Endothelial cell of umbilical vein (primary cell): ENCODE measurements at regions not wholly inside any gene's neighbourhood (a gene's known extent, or its start where the extent isn't known, plus 50 kb on each side); places are given as distances from the start of the nearest gene placed in this dataset.

Experiments used
- BruUV-seq: library from RNA; stranded (reverse); fragments of 400-500 nt; replicated peaks from 2 replicates; lab custom pipeline; 2021; lab: Mats Ljungman, UMichigan
- CTCF ChIA-PET: fragments of 300-600, 350-600 bp; sonication (Branson Sonifier 250); formaldehyde crosslinking; loops from one replicate; lab custom pipeline; 2021; ENCODE audit warnings: antibody characterized with exemption, inconsistent platforms; lab: Charles Lee
- POLR2A ChIA-PET: fragments of 300-600, 350-600 bp; sonication (Branson Sonifier 250); formaldehyde crosslinking; loops from one replicate; lab custom pipeline; 2021; ENCODE audit warnings: antibody characterized with exemption, inconsistent platforms; lab: Charles Lee
- DNase-seq: peaks from one replicate; pipeline ENCODE4 v3.0.0-alpha.2; 2011; ENCODE audit warnings: low read depth, low spot score
- FAIRE-seq: peaks from 2 replicates; lab custom pipeline; 2011; peaks lifted over from hg19 to GRCh38; lab: Jason Lieb, UNC
- H2AFZ ChIP-seq: 2 replicates; pipeline ENCODE4 v1.6.0; 2012; ENCODE audit warnings: low read depth, low read length, control low read depth, inconsistent platforms
- H3K27ac ChIP-seq: 2 replicates; pipeline ENCODE4 v1.5.1; 2011; ENCODE audit warnings: low read depth, mild to moderate bottlenecking, control low read depth, low read length, moderate library complexity; ENCODE audit not compliant: insufficient read depth
- H3K27me3 ChIP-seq, 2 experiments: 2 replicates each; pipeline versions ENCODE4 v1.6.0 to v1.6.1; 2011; ENCODE audit warnings: low read length in 2 of 2, mixed read lengths in 1 of 2; ENCODE audit not compliant: control insufficient read depth in 2 of 2, insufficient read depth in 2 of 2
- H3K36me3 ChIP-seq, 2 experiments: 2 replicates in 1 of 2; 3 replicates in 1 of 2; pipeline ENCODE4 v1.5.1; 2011; ENCODE audit warnings: low read length in 2 of 2, mild to moderate bottlenecking in 1 of 2, moderate library complexity in 1 of 2; ENCODE audit not compliant: control insufficient read depth in 2 of 2, insufficient read depth in 2 of 2; ENCODE audit errors: extremely low read depth in 1 of 2
- H3K4me1 ChIP-seq: 3 replicates; pipeline ENCODE4 v1.5.1; 2011; ENCODE audit warnings: mild to moderate bottlenecking, low read length; ENCODE audit not compliant: control insufficient read depth, insufficient read depth; ENCODE audit errors: extremely low read depth
- H3K4me2 ChIP-seq: 2 replicates; pipeline ENCODE4 v1.6.1; 2011; ENCODE audit warnings: low read length, control low read depth, mixed read lengths; ENCODE audit not compliant: insufficient read depth
- H3K4me3 ChIP-seq, 3 experiments: fragments of 200-600 bp in 1 of 3; sonication (generic), shearing (Covaris generic) in 1 of 3; replicated peaks in 1 of 3; 2 replicates each; pipeline ENCODE4 v1.5.1; 2011 to 2016; ENCODE audit warnings: control low read depth in 3 of 3, low read length in 3 of 3, mild to moderate bottlenecking in 2 of 3, inconsistent platforms in 1 of 3, low read depth in 1 of 3, moderate library complexity in 1 of 3; ENCODE audit not compliant: insufficient read depth in 1 of 3
- H3K79me2 ChIP-seq: 2 replicates; pipeline ENCODE4 v1.6.0; 2012; ENCODE audit warnings: low read length, inconsistent platforms; ENCODE audit not compliant: control insufficient read depth, insufficient read depth
- H3K9ac ChIP-seq: replicated peaks from 2 replicates; pipeline ENCODE3; 2011; ENCODE audit warnings: low read length, control low read depth; ENCODE audit not compliant: insufficient read depth; ENCODE audit errors: extremely low read depth
- H3K9me1 ChIP-seq: replicated peaks from 3 replicates; pipeline ENCODE4 v1.6.0; 2011; ENCODE audit warnings: mild to moderate bottlenecking, low read length; ENCODE audit not compliant: control insufficient read depth, insufficient read depth; ENCODE audit errors: extremely low read depth
- H3K9me3 ChIP-seq: replicated peaks from 2 replicates; pipeline ENCODE4 v1.5.1; 2012; ENCODE audit warnings: low read length, inconsistent platforms; ENCODE audit not compliant: control insufficient read depth, insufficient read depth
- H4K20me1 ChIP-seq: replicated peaks from 2 replicates; pipeline ENCODE3; 2011; ENCODE audit warnings: mild to moderate bottlenecking, low read length; ENCODE audit not compliant: control insufficient read depth, insufficient read depth; ENCODE audit errors: extremely low read depth
- EZH2 ChIP-seq: IDR thresholded peaks from 2 replicates; pipeline ENCODE4 v1.6.1; 2012; ENCODE audit warnings: borderline replicate concordance, low read depth, mild to moderate bottlenecking, moderate library complexity, low read length, inconsistent platforms; ENCODE audit not compliant: severe bottlenecking
- FOS ChIP-seq: IDR thresholded peaks from 2 replicates; pipeline ENCODE4 v1.6.1; 2011; ENCODE audit warnings: mild to moderate bottlenecking, low read length, moderate library complexity, borderline replicate concordance; ENCODE audit not compliant: insufficient read depth
- GATA2 ChIP-seq: IDR thresholded peaks from 2 replicates; pipeline ENCODE4 v1.7.0; 2011; ENCODE audit warnings: low read depth, mild to moderate bottlenecking, moderate library complexity, mixed read lengths, low read length; ENCODE audit not compliant: insufficient read length, insufficient read depth
- JUN ChIP-seq: IDR thresholded peaks from 2 replicates; pipeline ENCODE4 v1.6.1; 2011; ENCODE audit warnings: borderline replicate concordance, low read depth; ENCODE audit not compliant: insufficient read length, insufficient read depth
- MYC ChIP-seq: IDR thresholded peaks from one replicate; pipeline ENCODE4 v1.6.1; 2011; ENCODE audit warnings: mild to moderate bottlenecking, low read depth, low read length
- POLR2A ChIP-seq: IDR thresholded peaks from 2 replicates; pipeline ENCODE4 v1.6.1; 2012; ENCODE audit warnings: low read depth, mild to moderate bottlenecking, control low read depth, low read length
- POLR2AphosphoS5 ChIP-seq: IDR thresholded peaks from 2 replicates; pipeline ENCODE4 v1.6.1; 2012; ENCODE audit warnings: low read depth, mild to moderate bottlenecking, control low read depth, low read length, moderate library complexity; ENCODE audit not compliant: insufficient read depth
- dilution Hi-C: fragments of 300-500 bp; cut with MboI; formaldehyde crosslinking; loops from one replicate; pipeline ENCODE4 v1.15.0; 2019; ENCODE audit warnings: low sequenced_read_pairs; ENCODE audit not compliant: extremely low pct_ligation_motif_present
- intact Hi-C: fragments of 100-400 bp; cut with micrococcal nuclease; formaldehyde crosslinking; loops from one replicate; pipeline ENCODE4 v1.10.0; 2022
- TF ChIP-seq, protein P1 (sequence below): IDR thresholded peaks from 2 replicates; pipeline ENCODE4 v1.6.1; 2011; ENCODE audit not compliant: insufficient read depth, insufficient read length
- TF ChIP-seq, protein P2 (sequence below), 2 donors: IDR thresholded peaks; 1 replicate in 1 of 2; 2 replicates in 1 of 2; pipeline ENCODE4 v1.5.1; 2011; ENCODE audit warnings: low read length in 2 of 2, mild to moderate bottlenecking in 2 of 2, moderate library complexity in 2 of 2, control low read depth in 1 of 2, inconsistent platforms in 1 of 2, low read depth in 1 of 2; ENCODE audit not compliant: insufficient read depth in 1 of 2; ENCODE audit errors: extremely low read depth in 1 of 2

DNA sequence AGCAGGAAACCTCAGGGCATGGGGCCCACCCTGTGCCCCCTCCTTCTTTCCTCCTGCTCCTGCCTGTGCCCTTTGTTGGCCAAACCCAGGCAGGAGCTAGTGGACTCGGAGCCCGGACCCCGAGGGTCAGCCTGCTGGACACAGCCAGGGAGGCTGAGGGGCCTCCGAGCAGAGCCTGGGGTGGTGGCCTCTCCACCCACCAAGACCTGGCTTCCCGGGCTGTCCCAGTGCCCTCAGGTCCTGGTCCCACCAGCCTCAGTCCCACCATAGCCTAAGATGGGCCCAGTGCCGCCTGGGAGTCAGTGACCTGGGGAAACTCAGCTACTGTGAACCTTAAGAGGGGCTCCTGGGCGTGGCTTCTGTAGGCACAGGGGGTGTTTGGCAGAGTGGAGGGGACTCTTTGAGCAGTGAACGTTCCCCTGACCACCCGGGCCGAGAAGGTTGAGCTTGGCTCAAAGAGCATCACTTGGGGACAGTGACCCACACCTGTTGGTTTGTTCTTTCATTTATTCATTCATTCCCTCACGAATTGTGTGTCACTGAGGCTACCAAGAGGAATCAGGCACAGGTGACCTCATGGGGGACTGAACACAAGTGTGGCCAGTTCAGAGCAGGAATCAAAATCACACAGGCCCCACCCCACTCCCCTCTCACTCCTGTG lies 266.1 kb downstream of the ADGRD1 start:
- no peak overlapping the region for H3K9ac ChIP-seq
- DNase-seq (no peak), FAIRE-seq (no peak)
- ChIA-PET CTCF (no interaction called here), POLR2A (no interaction called here)
- no peaks in the 10 kb centered on the region for H3K9me1 ChIP-seq
- TF ChIP-seq FOS (no peak), JUN (no peak), POLR2AphosphoS5 (no peak), EZH2 (no peak), GATA2 (no peak), MYC (no peak), POLR2A (no peak)
- TF ChIP-seq, protein P1, sequence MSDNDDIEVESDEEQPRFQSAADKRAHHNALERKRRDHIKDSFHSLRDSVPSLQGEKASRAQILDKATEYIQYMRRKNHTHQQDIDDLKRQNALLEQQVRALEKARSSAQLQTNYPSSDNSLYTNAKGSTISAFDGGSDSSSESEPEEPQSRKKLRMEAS, result no peak
- TF ChIP-seq, protein P2, sequence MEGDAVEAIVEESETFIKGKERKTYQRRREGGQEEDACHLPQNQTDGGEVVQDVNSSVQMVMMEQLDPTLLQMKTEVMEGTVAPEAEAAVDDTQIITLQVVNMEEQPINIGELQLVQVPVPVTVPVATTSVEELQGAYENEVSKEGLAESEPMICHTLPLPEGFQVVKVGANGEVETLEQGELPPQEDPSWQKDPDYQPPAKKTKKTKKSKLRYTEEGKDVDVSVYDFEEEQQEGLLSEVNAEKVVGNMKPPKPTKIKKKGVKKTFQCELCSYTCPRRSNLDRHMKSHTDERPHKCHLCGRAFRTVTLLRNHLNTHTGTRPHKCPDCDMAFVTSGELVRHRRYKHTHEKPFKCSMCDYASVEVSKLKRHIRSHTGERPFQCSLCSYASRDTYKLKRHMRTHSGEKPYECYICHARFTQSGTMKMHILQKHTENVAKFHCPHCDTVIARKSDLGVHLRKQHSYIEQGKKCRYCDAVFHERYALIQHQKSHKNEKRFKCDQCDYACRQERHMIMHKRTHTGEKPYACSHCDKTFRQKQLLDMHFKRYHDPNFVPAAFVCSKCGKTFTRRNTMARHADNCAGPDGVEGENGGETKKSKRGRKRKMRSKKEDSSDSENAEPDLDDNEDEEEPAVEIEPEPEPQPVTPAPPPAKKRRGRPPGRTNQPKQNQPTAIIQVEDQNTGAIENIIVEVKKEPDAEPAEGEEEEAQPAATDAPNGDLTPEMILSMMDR (IDR thresholded peaks at IDR 0.05; ENCODE audit: extremely low read depth in 1 of 2, insufficient read depth in 1 of 2, low read depth in 1 of 2, low read length in 2 of 2), result no peak
- H3K4me3 ChIP-seq, result no peak overlapping the region
- no peaks in the 10 kb centered on the region for H3K79me2 ChIP-seq
- intact Hi-C loops (no loop called here), dilution Hi-C loops (no loop called here)
- no peaks in the 10 kb centered on the region for H3K36me3 ChIP-seq
- H3K27me3 ChIP-seq, result no peaks in the 10 kb centered on the region
- BruUV-seq, result no TSS peak
- no peaks in the 10 kb centered on the region for H3K4me1 ChIP-seq
- no peak overlapping the region for H3K4me2 ChIP-seq
- H3K9me3 ChIP-seq, result no peaks in the 10 kb centered on the region
- no peak overlapping the region for H2AFZ ChIP-seq
- no peak overlapping the region for H3K27ac ChIP-seq
- no peaks in the 10 kb centered on the region for H4K20me1 ChIP-seq
